GM20000 (cell line): ENCODE measurements at regions not wholly inside any gene's neighbourhood (a gene's known extent, or its start where the extent isn't known, plus 50 kb on each side); places are given as distances from the start of the nearest gene placed in this dataset.
A peak's percentile ranks its signal among the peaks of the same experiment; 100 is the strongest.

Experiments used
- DNase-seq: peaks from one replicate; pipeline ENCODE4 v3.0.0; 2012; ENCODE audit warnings: low spot score
- TF ChIP-seq, protein P1 (sequence below): IDR thresholded peaks from 2 replicates; pipeline ENCODE4 v1.5.1; 2012; ENCODE audit warnings: mild to moderate bottlenecking, control low read depth; ENCODE audit errors: extremely low read depth, missing control alignments

DNA sequence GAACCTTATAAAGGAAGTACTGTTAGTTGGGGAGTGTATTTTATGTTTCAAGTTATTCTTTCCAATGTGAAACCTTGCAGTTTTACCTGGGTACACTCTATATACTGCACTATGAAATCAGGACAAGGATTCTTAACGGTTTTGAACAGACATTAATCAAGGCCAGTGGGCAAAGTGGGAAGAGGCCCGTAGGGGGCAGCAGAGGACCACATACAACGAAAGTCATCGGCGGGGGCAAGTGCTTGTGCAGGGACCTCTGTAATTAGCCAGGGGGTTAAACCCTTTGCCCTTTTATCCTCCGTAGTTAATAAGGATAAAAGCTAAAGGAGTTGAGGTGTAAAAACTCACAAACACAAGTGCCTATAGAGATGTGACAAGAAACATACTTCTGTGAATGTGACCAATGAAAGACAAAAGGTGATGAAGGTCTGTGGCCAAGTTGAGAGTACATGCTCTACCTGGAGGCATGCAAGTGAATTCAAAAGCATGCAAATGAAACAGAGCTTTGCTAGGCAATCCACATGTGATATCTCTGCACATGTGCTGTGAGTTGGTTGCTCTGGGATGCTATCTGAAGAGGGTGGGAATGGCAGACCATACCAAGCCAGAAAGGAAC lies 392.7 kb upstream of the MAN1A1 start:
- DNase-seq, result peak; percentile 42
- TF ChIP-seq, protein P1, sequence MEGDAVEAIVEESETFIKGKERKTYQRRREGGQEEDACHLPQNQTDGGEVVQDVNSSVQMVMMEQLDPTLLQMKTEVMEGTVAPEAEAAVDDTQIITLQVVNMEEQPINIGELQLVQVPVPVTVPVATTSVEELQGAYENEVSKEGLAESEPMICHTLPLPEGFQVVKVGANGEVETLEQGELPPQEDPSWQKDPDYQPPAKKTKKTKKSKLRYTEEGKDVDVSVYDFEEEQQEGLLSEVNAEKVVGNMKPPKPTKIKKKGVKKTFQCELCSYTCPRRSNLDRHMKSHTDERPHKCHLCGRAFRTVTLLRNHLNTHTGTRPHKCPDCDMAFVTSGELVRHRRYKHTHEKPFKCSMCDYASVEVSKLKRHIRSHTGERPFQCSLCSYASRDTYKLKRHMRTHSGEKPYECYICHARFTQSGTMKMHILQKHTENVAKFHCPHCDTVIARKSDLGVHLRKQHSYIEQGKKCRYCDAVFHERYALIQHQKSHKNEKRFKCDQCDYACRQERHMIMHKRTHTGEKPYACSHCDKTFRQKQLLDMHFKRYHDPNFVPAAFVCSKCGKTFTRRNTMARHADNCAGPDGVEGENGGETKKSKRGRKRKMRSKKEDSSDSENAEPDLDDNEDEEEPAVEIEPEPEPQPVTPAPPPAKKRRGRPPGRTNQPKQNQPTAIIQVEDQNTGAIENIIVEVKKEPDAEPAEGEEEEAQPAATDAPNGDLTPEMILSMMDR, result peak; percentile 86

- TF ChIP-seq, protein P1, result no peak
- no peak for DNase-seq
Observed at GRCh38 chr6:119739769-119740168, 390.2 kb upstream of the MAN1A1 start.

- no peak for DNase-seq
Observed at GRCh38 chr6:119738425-119738824, 388.9 kb upstream of the MAN1A1 start.

GRCh38 chr6:119736296-119737021 lies 386.9 kb upstream of the MAN1A1 start:
- TF ChIP-seq, protein P1, result no peak
- DNase-seq, result no peak

More at GRCh38 chr6:119738425-119738824, 388.9 kb upstream of the MAN1A1 start:
- TF ChIP-seq, protein P1, result no peak

- no peak for DNase-seq
- TF ChIP-seq, protein P1, result no peak
Observed at GRCh38 chr6:119735530-119735929, 386.0 kb upstream of the MAN1A1 start.

GRCh38 chr6:119734227-119734626 lies 384.7 kb upstream of the MAN1A1 start:
- TF ChIP-seq, protein P1, result no peak
- no peak for DNase-seq

GRCh38 chr6:119728935-119729334 lies 379.4 kb upstream of the MAN1A1 start:
- no peak for DNase-seq
- TF ChIP-seq, protein P1, result no peak
